DND-41 (cell line): ENCODE measurements at regions not wholly inside any gene's neighbourhood (a gene's known extent, or its start where the extent isn't known, plus 50 kb on each side); places are given as distances from the start of the nearest gene placed in this dataset.

ENCODE experiments used
- ATAC-seq: fragments of 200-7000 bp; cut with Tn5 transposase; 3 replicates; pipeline ENCODE4 v1.9.1; 2021; ENCODE audit warnings: low read depth; ENCODE audit not compliant: insufficient read depth
- DNase-seq: peaks from one replicate; pipeline ENCODE4 v3.0.0-alpha.2; 2020
- H2AFZ ChIP-seq: 2 replicates; pipeline ENCODE4 v1.6.0; 2012; ENCODE audit warnings: low read depth, low read length
- H3K27ac ChIP-seq: 2 replicates; pipeline ENCODE4 v1.5.1; 2012; ENCODE audit warnings: low read length, inconsistent platforms
- H3K27me3 ChIP-seq: fragments of 200-600 bp; sonication (generic); 2 replicates; pipeline ENCODE4 v1.6.0; 2012; ENCODE audit warnings: low read length, mild to moderate bottlenecking, inconsistent platforms; ENCODE audit not compliant: insufficient read depth, poor library complexity
- H3K36me3 ChIP-seq: 2 replicates; pipeline ENCODE4 v1.5.1; 2012; ENCODE audit warnings: low read length, inconsistent platforms; ENCODE audit not compliant: insufficient read depth
- H3K4me1 ChIP-seq: 2 replicates; pipeline ENCODE4 v1.5.1; 2012; ENCODE audit warnings: mild to moderate bottlenecking, low read length; ENCODE audit not compliant: insufficient read depth
- H3K4me2 ChIP-seq: 2 replicates; pipeline ENCODE4 v1.6.0; 2012; ENCODE audit warnings: mild to moderate bottlenecking, moderate library complexity, low read length, inconsistent platforms; ENCODE audit not compliant: insufficient read depth
- H3K4me3 ChIP-seq, 2 experiments: fragments of 200-600 bp in 1 of 2; shearing (Covaris generic) in 1 of 2; 2 replicates each; pipeline ENCODE4 v1.5.1; 2012 to 2016; ENCODE audit warnings: inconsistent platforms in 2 of 2, low read length in 2 of 2, mild to moderate bottlenecking in 2 of 2, low read depth in 1 of 2, moderate library complexity in 1 of 2
- H3K79me2 ChIP-seq: 2 replicates; pipeline ENCODE4 v1.6.0; 2012; ENCODE audit warnings: low read length, inconsistent platforms; ENCODE audit not compliant: insufficient read depth
- H3K9ac ChIP-seq: 2 replicates; pipeline ENCODE4 v1.6.0; 2012; ENCODE audit warnings: low read depth, mild to moderate bottlenecking, inconsistent platforms, low read length, moderate library complexity
- H3K9me3 ChIP-seq: 2 replicates; pipeline ENCODE4 v1.5.1; 2012; ENCODE audit warnings: low read length, moderate library complexity, mild to moderate bottlenecking, inconsistent platforms; ENCODE audit not compliant: insufficient read depth, severe bottlenecking
- H4K20me1 ChIP-seq: 2 replicates; pipeline ENCODE4 v1.6.0; 2012; ENCODE audit warnings: low read length; ENCODE audit not compliant: insufficient read depth
- CTCF ChIP-seq: IDR thresholded peaks from 2 replicates; pipeline ENCODE4 v1.5.1; 2012; ENCODE audit warnings: borderline replicate concordance, low read length, moderate library complexity, mild to moderate bottlenecking; ENCODE audit not compliant: poor library complexity, severe bottlenecking; ENCODE audit errors: extremely low read depth
- EZH2 ChIP-seq: IDR thresholded peaks from 3 replicates; pipeline ENCODE4 v1.6.1; 2012; ENCODE audit warnings: borderline replicate concordance, low read depth, mild to moderate bottlenecking, moderate library complexity, low read length, inconsistent platforms; ENCODE audit not compliant: severe bottlenecking

- no peak overlapping the region for H2AFZ ChIP-seq
- no peak overlapping the region for H3K4me2 ChIP-seq
- H3K4me3 ChIP-seq, result no peak overlapping the region
- no peaks in the 10 kb centered on the region for H3K27me3 ChIP-seq
- H4K20me1 ChIP-seq, result no peaks in the 10 kb centered on the region
- TF ChIP-seq CTCF (no peak), EZH2 (no peak)
- no peaks in the 10 kb centered on the region for H3K79me2 ChIP-seq
- DNase-seq (no peak), ATAC-seq (no peak)
- no peaks in the 10 kb centered on the region for H3K9me3 ChIP-seq
- no peak overlapping the region for H3K27ac ChIP-seq
- H3K9ac ChIP-seq, result no peak overlapping the region
- H3K36me3 ChIP-seq, result no peaks in the 10 kb centered on the region
- no peaks in the 10 kb centered on the region for H3K4me1 ChIP-seq
Measured at GRCh38 chr20:8971669-8972316, 97.1 kb upstream of the PLCB4 start.

- Histone ChIP-seq H3K27ac (no peak overlapping the region), H3K9me3 (no peaks in the 10 kb centered on the region), H3K9ac (no peak overlapping the region), H4K20me1 (no peaks in the 10 kb centered on the region), H3K36me3 (no peaks in the 10 kb centered on the region), H3K4me3 (no peak overlapping the region), H2AFZ (no peak overlapping the region), H3K27me3 (no peaks in the 10 kb centered on the region), H3K79me2 (no peaks in the 10 kb centered on the region), H3K4me1 (no peaks in the 10 kb centered on the region), H3K4me2 (no peak overlapping the region)
- ATAC-seq, result no peak
- no peak for DNase-seq
- no peak for TF ChIP-seq CTCF
- TF ChIP-seq EZH2, result no peak
Measured at GRCh38 chr20:8972963-8973705, 95.8 kb upstream of the PLCB4 start.

DNA sequence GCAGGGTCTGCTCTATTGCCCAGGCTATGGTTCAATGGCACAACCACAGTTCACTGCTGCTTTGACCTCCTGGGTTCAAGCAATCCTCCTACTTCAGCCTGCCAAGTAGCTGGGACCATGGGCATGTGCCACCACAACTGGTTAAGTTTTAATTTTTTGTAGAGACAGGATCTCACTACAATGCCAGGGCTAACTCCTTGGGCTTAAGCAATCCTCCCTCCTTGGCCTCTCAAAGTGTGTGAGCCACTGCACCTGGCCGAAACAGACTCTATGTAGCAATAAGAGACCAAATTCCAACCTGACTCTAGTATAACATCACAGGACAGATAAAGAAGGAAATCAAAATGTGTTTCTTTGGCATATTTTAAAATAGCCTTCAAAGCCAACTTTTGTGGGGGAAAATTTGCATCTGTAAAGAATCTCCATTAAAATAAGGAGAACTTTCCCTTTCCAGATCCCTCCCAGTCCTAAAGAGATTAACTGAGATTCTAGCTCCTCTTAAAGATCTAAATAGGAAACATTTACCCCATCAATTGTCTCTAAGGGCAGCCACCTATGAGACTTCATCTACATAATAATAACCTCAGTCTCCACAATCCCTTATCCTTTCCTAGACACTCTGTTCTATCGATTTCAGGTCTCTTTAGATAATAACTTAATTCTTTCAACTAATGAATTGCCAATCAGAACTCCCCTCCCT, 94.7 kb upstream of the PLCB4 start:
- H3K27me3 ChIP-seq, result no peaks in the 10 kb centered on the region
- H3K36me3 ChIP-seq, result no peaks in the 10 kb centered on the region
- no peak overlapping the region for H3K9ac ChIP-seq
- DNase-seq, result no peak
- no peak overlapping the region for H3K4me2 ChIP-seq
- no peak overlapping the region for H3K4me3 ChIP-seq
- no peaks in the 10 kb centered on the region for H4K20me1 ChIP-seq
- no peak for ATAC-seq
- H3K9me3 ChIP-seq, result no peaks in the 10 kb centered on the region
- TF ChIP-seq EZH2, result no peak
- no peak for TF ChIP-seq CTCF
- no peak overlapping the region for H3K27ac ChIP-seq
- no peak overlapping the region for H2AFZ ChIP-seq
- H3K79me2 ChIP-seq, result no peaks in the 10 kb centered on the region
- no peaks in the 10 kb centered on the region for H3K4me1 ChIP-seq
